GM12875 (cell line): ENCODE measurements at regions not wholly inside any gene's neighbourhood (a gene's known extent, or its start where the extent isn't known, plus 50 kb on each side); places are given as distances from the start of the nearest gene placed in this dataset.

Experiments used
- H3K4me3 ChIP-seq: one replicate; pipeline ENCODE4 v1.5.1; 2011; ENCODE audit warnings: low read depth, low read length, control low read depth
- TF ChIP-seq, protein P1 (sequence below): IDR thresholded peaks from 2 replicates; pipeline ENCODE4 v1.5.1; 2011; ENCODE audit warnings: low read depth, mild to moderate bottlenecking, control low read depth, inconsistent platforms, low read length, moderate library complexity, borderline replicate concordance; ENCODE audit not compliant: insufficient read depth

DNA sequence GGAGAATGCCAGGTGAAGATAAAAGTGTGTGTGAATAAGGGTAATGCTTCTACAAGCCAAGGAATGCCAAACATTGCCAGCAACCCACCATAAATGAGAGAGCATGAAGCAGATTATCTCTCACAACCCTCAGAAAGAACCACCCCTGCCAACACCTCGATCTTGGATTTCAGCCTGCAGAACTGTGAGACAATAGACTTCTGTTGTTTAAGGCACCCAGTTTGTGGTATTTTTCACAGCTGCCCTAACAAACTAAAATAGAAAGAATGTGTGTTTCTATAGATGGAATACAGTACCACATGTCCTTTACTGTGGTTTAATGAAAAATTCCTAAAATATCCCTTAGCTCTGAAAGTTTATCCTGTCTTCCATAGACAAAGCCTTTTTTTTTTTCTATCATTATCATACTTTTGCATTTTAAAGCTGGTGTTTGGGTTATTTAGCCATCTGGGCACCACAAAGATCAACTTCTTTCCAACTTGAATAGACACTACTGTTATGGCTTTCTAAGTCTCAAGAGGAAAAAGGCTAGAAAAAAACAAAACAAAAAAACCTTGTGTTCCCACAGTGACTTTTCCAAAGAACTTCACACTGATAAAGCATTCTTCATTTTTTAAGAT is 505.6 kb downstream of the KCTD12 start:
- H3K4me3 ChIP-seq, result no peak overlapping the region
- TF ChIP-seq, protein P1, sequence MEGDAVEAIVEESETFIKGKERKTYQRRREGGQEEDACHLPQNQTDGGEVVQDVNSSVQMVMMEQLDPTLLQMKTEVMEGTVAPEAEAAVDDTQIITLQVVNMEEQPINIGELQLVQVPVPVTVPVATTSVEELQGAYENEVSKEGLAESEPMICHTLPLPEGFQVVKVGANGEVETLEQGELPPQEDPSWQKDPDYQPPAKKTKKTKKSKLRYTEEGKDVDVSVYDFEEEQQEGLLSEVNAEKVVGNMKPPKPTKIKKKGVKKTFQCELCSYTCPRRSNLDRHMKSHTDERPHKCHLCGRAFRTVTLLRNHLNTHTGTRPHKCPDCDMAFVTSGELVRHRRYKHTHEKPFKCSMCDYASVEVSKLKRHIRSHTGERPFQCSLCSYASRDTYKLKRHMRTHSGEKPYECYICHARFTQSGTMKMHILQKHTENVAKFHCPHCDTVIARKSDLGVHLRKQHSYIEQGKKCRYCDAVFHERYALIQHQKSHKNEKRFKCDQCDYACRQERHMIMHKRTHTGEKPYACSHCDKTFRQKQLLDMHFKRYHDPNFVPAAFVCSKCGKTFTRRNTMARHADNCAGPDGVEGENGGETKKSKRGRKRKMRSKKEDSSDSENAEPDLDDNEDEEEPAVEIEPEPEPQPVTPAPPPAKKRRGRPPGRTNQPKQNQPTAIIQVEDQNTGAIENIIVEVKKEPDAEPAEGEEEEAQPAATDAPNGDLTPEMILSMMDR, result no peak

DNA sequence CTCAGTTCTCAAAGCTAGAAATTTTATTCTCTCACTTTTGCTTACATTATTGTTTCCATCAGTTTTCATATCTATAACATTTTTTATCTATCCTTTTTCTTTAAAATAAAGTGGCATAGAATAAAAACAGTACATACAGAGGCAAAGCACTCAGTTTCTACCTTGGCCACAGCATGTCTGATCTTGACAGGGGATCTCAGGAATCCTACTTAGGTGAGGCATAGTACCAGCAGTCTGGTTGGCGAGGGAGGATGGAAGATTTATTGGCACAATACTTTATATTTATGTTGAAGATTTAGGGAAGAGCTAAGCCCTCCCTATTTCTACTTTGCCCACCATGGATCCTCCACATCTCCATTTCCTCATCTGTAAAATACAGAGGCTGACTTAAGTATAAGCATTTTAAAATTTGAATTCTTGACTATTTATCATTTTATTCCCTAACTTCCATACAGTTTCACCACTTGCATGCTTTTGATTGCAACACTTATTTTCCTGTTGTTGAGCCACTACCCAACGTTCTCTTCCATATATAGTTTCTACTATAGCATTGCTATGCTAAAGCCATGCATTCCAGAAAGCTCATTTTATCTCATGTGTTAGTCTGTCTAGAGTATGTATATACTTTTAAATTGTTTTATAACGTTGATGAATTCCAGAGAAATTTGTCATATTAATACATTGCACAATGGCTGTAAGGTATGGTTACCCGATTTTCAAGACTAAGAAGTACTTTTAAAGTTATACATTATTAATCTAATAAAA is 506.7 kb downstream of the KCTD12 start:
- TF ChIP-seq, protein P1, result no peak
- no peak overlapping the region for H3K4me3 ChIP-seq

DNA sequence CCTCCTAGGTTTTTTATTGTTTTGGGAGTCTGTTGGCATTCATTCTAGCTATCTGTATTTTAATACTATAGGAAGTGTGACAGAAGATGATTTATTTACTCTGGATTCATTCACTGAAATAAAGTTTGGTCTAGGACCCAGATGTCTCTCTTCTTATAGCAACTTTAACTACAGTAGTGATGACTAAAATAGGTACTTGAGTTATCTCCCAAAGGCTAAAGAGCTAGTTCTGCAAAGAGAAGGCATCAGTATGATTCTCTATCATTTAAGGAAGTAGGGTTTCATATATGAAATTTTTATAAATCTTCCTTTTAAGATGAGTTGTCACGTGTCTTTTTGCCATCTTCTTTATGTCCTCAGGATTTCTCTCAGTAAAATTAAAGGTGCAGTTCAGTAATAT is 507.4 kb downstream of the KCTD12 start:
- TF ChIP-seq, protein P1, result no peak
- H3K4me3 ChIP-seq, result no peak overlapping the region

DNA sequence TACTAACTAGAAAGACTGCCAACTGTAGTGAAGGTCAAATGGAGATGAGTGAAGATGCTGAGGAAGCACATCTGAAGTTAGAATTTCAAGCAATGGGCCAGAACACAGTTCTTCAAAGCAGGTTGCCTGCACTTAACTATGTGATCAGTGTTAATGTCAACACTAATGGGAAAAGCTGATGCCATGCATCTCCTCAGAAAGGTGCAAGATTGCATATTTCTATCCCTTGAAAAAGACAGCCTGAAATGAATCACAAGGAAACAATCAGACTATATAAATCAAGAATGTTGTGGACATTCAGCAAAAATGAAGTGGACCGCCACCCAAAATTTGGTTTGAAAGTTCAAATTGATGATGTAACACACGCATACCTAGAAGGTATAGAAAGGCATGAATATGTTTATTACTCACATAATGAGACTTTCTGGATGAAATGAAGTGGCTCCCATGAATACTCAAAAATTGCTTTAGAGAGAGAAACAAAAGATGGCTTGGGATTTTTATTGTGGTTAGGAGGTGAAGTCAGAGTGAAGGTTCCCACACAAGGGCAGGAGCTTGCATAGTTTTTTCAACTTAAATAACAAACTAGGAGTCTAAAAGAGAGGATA is 522.4 kb downstream of the KCTD12 start:
- no peak overlapping the region for H3K4me3 ChIP-seq
- TF ChIP-seq, protein P1, result no peak

DNA sequence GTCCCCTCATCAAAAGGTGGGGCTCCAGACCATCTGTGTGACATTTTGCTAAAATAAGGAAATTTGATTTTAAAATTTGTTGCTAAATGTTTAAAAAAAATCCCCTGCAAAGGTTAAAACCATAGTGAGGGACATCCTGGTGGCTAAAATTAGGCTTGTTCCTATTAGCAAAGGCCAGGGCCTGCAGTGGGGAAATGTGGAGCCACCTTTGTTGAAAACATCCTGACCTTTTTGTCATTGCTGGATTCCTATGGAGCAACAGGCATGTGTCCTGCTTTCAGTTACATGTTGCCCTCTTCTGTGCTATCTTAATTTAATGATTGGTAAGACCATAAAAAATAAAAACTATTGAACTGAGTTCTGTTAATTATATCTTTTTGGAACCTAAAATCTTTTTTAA is 524.3 kb downstream of the KCTD12 start:
- TF ChIP-seq, protein P1, result no peak
- no peak overlapping the region for H3K4me3 ChIP-seq

DNA sequence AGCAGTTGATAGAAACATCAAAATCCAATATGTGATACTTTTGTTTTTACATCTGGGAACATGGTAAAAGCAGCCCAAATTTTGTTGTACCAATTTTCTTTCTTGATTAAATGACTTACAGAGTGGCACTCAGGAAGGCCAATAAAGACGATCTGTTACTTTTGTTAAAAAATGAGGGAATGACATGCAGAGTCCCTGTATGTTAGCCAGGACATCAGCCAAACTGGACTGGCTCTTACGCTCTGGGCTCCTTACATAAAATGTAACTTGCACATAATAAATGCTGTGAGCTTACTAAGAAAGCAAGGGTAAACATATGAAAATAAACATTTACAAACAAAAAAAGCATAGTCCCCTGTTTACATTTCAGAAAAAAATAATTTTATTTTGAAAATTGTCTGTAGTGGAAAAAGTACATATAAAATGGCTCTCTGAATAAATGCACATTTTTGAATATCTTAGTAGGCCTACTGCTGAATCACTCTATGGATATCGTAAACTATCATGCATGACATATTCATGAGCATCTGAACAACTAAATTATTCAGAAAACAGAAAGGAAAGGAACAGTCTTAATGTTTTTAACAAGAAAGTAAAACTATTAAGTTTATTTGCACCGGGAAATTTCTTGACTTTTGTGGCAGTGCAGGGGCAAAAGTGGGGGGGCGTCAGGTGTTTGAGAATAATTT is 534.5 kb downstream of the KCTD12 start:
- no peak overlapping the region for H3K4me3 ChIP-seq
- TF ChIP-seq, protein P1, result no peak
